T-cell (primary cell): ENCODE measurements at regions not wholly inside any gene's neighbourhood (a gene's known extent, or its start where the extent isn't known, plus 50 kb on each side); places are given as distances from the start of the nearest gene placed in this dataset.

Source experiments
- ATAC-seq, 4 experiments: fragments of 200-7000 bp in 3 of 4; fragments of 150-1000 bp in 1 of 4; cut with Tn5 transposase; replicated peaks in 1 of 4; 1 replicate in 3 of 4; 2 replicates in 1 of 4; pipeline ENCODE4 v1.10.0; 2021; ENCODE audit warnings: moderate library complexity in 3 of 4, mild to moderate bottlenecking in 2 of 4, moderate number of reproducible peaks in 1 of 4
- CTCF ChIA-PET, 2 donors: fragments of 300-600 bp; sonication (Branson Sonifier 250); formaldehyde crosslinking; loops; one replicate each; lab custom pipeline; 2022; ENCODE audit warnings: antibody characterized with exemption in 2 of 2; lab: Charles Lee
- POLR2A ChIA-PET, 2 donors: fragments of 300-600 bp; sonication (Branson Sonifier 250); formaldehyde crosslinking; loops; one replicate each; lab custom pipeline; 2022; ENCODE audit warnings: antibody characterized with exemption in 2 of 2; lab: Charles Lee
- DNase-seq, 35 experiments: peaks; one replicate each; pipeline versions ENCODE4 v3.0.0 to v3.0.0-alpha.2; 2013 to 2023
- H3K27ac ChIP-seq: one replicate; pipeline ENCODE4 v1.5.1; 2013; ENCODE audit warnings: low read length
- H3K27me3 ChIP-seq, 2 experiments: replicated peaks in 1 of 2; 1 replicate in 1 of 2; 2 replicates in 1 of 2; pipeline versions ENCODE4 v1.6.1 to v1.7.0; 2013; ENCODE audit warnings: low read length in 1 of 2, mixed read lengths in 1 of 2; ENCODE audit not compliant: control insufficient read depth in 2 of 2, insufficient read depth in 2 of 2; ENCODE audit errors: extremely low read depth in 1 of 2
- H3K36me3 ChIP-seq, 2 donors: 1 replicate in 1 of 2; 2 replicates in 1 of 2; pipeline versions ENCODE4 v1.6.1 to v1.7.0; 2013; ENCODE audit warnings: low read length in 1 of 2; ENCODE audit not compliant: control insufficient read depth in 2 of 2, insufficient read depth in 1 of 2; ENCODE audit errors: extremely low read depth in 1 of 2
- H3K4me1 ChIP-seq, 2 experiments: 1 replicate in 1 of 2; 2 replicates in 1 of 2; pipeline versions ENCODE4 v1.6.1 to v1.7.0; 2013; ENCODE audit warnings: low read length in 2 of 2, mixed read lengths in 1 of 2; ENCODE audit not compliant: insufficient read depth in 2 of 2, control insufficient read depth in 1 of 2; ENCODE audit errors: extremely low read depth in 1 of 2
- H3K4me3 ChIP-seq, 2 donors: 1 replicate in 1 of 2; 2 replicates in 1 of 2; pipeline versions ENCODE4 v1.5.1 to v1.7.0; 2013; ENCODE audit warnings: mild to moderate bottlenecking in 2 of 2, low read length in 1 of 2, moderate library complexity in 1 of 2; ENCODE audit not compliant: control insufficient read depth in 1 of 2; ENCODE audit errors: extremely low read depth in 1 of 2
- H3K9me3 ChIP-seq: 2 replicates; pipeline ENCODE4 v1.7.0; 2013
- H3K27ac Mint-ChIP-seq, 2 donors: one replicate each; pipeline ENCODE4 v1.8.0; 2020 to 2021; ENCODE audit warnings: mild to moderate bottlenecking in 2 of 2, mixed read lengths in 2 of 2
- H3K27me3 Mint-ChIP-seq, 2 donors: one replicate each; pipeline ENCODE4 v1.8.0; 2021 to 2022; ENCODE audit warnings: mixed read lengths in 2 of 2
- H3K36me3 Mint-ChIP-seq: one replicate; pipeline ENCODE4 v1.8.0; 2021; ENCODE audit warnings: mixed read lengths
- H3K4me1 Mint-ChIP-seq, 3 donors: one replicate each; pipeline ENCODE4 v1.8.0; 2020 to 2022; ENCODE audit warnings: mixed read lengths in 3 of 3, mild to moderate bottlenecking in 1 of 3
- H3K4me3 Mint-ChIP-seq, 3 donors: one replicate each; pipeline ENCODE4 v1.8.0; 2020 to 2022; ENCODE audit warnings: mild to moderate bottlenecking in 3 of 3, mixed read lengths in 3 of 3, moderate library complexity in 3 of 3
- H3K9me3 Mint-ChIP-seq, 3 donors: one replicate each; pipeline ENCODE4 v1.8.0; 2020 to 2022; ENCODE audit warnings: mixed read lengths in 3 of 3
- WGBS: methylation state at CpG from one replicate; pipeline ENCODE4 v1.1.5; 2013; ENCODE audit warnings: missing lambda C conversion rate; ENCODE audit not compliant: insufficient coverage; 5-methylcytosine and 5-hydroxymethylcytosine counted together

- POLR2A ChIA-PET, result no interaction called here
- no peaks in the 10 kb centered on the region for H3K4me1 ChIP-seq
- no peak overlapping the region for H3K4me3 ChIP-seq
- Mint-ChIP-seq H3K36me3 (no peaks in the 10 kb centered on the region), H3K4me1 (no peaks in the 10 kb centered on the region), H3K27me3 (peaks cover 3 to 23% of the 10 kb centered on the region in 2 donors), H3K9me3 (peaks cover 7 to 24% (median 7%) of the 10 kb centered on the region in 3 donors), H3K4me3 (no peak overlapping the region), H3K27ac (no peak overlapping the region)
- ATAC-seq (no peak), DNase-seq (no peak)
- no peaks in the 10 kb centered on the region for H3K9me3 ChIP-seq
- CTCF ChIA-PET, result no interaction called here
- H3K27me3 ChIP-seq, result no peaks in the 10 kb centered on the region
- whole genome bisulfite sequencing, result 69% methylated on average over 2 of the region's 12 CpGs
- no peak overlapping the region for H3K27ac ChIP-seq
- no peaks in the 10 kb centered on the region for H3K36me3 ChIP-seq
Observed at GRCh38 chr15:95365511-95366107, 964.9 kb upstream of the NR2F2 start.

- H3K27me3 ChIP-seq, result no peaks in the 10 kb centered on the region
- WGBS, result 54% methylated on average over 4 of the region's 5 CpGs
- POLR2A ChIA-PET, result no interaction called here
- Mint-ChIP-seq H3K4me1 (no peaks in the 10 kb centered on the region), H3K27ac (no peak overlapping the region), H3K9me3 (peaks cover 0 to 4% (median 4%) of the 10 kb centered on the region in 3 donors), H3K36me3 (no peaks in the 10 kb centered on the region), H3K4me3 (no peak overlapping the region), H3K27me3 (peaks cover 3 to 19% of the 10 kb centered on the region in 2 donors)
- no peaks in the 10 kb centered on the region for H3K36me3 ChIP-seq
- H3K4me3 ChIP-seq, result no peak overlapping the region
- no peak overlapping the region for H3K27ac ChIP-seq
- H3K9me3 ChIP-seq, result no peaks in the 10 kb centered on the region
- ATAC-seq (no peak), DNase-seq (no peak)
- CTCF ChIA-PET, result interaction anchor here in 1 of 2 donors (0.5 kb wide), 1 partner anchor 78 kb away, joined by 5 read pairs; no protein-coding TSS in a partner anchor
- no peaks in the 10 kb centered on the region for H3K4me1 ChIP-seq
Observed at GRCh38 chr15:95368191-95368590, 962.3 kb upstream of the NR2F2 start.

DNA sequence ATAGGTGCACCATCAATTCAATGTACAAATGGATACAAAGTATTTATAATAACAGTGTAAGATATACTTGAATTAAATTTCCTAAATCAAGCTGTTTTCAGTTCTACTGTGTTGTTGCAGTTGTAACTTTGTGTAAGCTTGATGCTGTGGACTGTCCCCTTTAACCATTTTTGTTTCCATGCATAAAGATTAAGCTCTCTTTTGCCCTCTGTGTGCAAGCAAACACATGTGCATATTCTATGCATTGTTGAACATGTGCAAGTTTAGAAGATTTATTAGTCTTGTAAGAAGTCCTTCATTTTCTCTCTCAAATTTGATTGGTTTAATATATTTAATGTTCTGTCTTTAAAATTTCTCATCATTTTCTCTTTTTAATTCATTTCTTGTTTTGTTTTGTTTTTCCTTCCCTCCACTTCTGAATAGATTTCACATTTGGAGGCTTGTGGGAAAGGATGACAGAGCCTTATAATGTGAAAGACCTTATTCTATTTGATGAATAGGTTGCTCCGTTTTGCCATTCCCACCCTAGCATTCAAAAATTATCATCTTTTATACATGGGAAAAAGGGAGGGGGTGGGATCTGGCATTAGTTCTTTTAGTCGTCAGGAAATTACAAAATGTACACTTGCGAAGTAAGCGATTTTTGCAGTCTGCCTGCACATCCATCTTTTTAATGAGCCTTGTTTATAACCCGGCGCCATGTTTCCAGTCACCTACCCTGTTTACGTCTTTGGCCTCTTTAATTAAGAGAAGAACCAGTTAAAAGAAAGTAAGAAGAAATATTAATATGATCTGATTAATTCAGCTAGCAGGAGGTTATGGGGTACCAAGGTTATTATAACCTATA is 961.5 kb upstream of the NR2F2 start:
- Mint-ChIP-seq H3K4me3 (no peak overlapping the region), H3K36me3 (no peaks in the 10 kb centered on the region), H3K4me1 (no peaks in the 10 kb centered on the region), H3K27me3 (peaks cover 3 to 19% of the 10 kb centered on the region in 2 donors), H3K9me3 (peaks cover 0 to 2% (median 0%) of the 10 kb centered on the region in 3 donors), H3K27ac (no peak overlapping the region)
- no peaks in the 10 kb centered on the region for H3K36me3 ChIP-seq
- H3K4me3 ChIP-seq, result no peak overlapping the region
- no peaks in the 10 kb centered on the region for H3K9me3 ChIP-seq
- WGBS, result 100% methylated on average over 1 of the region's 7 CpGs
- CTCF ChIA-PET, result interaction anchor here in 1 of 2 donors (0.5 kb wide), 1 partner anchor 79 kb away, joined by 5 read pairs; no protein-coding TSS in a partner anchor
- H3K27ac ChIP-seq, result no peak overlapping the region
- POLR2A ChIA-PET, result no interaction called here
- H3K4me1 ChIP-seq, result no peaks in the 10 kb centered on the region
- no peak for DNase-seq
- ATAC-seq, result no peak
- no peaks in the 10 kb centered on the region for H3K27me3 ChIP-seq

DNA sequence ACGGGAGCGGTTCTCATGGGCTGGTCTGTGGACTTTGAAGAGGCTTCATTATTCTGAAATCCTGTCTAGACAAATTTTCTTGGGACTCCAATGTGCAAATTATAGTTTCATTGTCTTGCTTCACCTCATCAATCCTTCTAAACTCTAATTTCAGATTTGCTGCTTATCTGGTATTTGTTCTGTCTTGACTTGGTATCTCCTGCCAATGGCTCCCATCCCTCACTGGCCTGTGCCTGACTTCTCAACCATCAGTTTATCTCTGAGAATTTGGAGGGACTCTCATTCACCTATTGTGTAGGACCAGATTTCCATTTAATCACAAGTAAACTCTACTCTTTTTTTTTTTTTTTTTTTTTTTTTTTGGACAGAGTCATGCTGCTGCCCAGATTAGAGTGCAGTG is 960.2 kb upstream of the NR2F2 start:
- no peaks in the 10 kb centered on the region for H3K4me1 Mint-ChIP-seq
- Histone ChIP-seq H3K27ac (no peak overlapping the region), H3K4me1 (no peaks in the 10 kb centered on the region), H3K36me3 (no peaks in the 10 kb centered on the region), H3K4me3 (no peak overlapping the region), H3K27me3 (no peaks in the 10 kb centered on the region), H3K9me3 (no peaks in the 10 kb centered on the region)
- no CpG with 5 or more reads among the region's 2 CpGs for WGBS
- H3K36me3 Mint-ChIP-seq, result no peaks in the 10 kb centered on the region
- peaks cover 3 to 16% of the 10 kb centered on the region in 2 donors for H3K27me3 Mint-ChIP-seq
- H3K4me3 Mint-ChIP-seq, result no peak overlapping the region
- no peaks in the 10 kb centered on the region for H3K9me3 Mint-ChIP-seq
- ATAC-seq, result no peak
- ChIA-PET CTCF (no interaction called here), POLR2A (no interaction called here)
- no peak overlapping the region for H3K27ac Mint-ChIP-seq
- DNase-seq, result no peak

GRCh38 chr15:95371664-95372063 is 958.8 kb upstream of the NR2F2 start:
- no peak for ATAC-seq
- Mint-ChIP-seq H3K27me3 (peaks cover 3 to 16% of the 10 kb centered on the region in 2 donors), H3K27ac (no peak overlapping the region), H3K36me3 (no peaks in the 10 kb centered on the region), H3K4me3 (no peak overlapping the region), H3K4me1 (no peaks in the 10 kb centered on the region), H3K9me3 (no peaks in the 10 kb centered on the region)
- POLR2A ChIA-PET, result no interaction called here
- Histone ChIP-seq H3K27me3 (no peaks in the 10 kb centered on the region), H3K4me1 (no peaks in the 10 kb centered on the region), H3K27ac (no peak overlapping the region), H3K9me3 (no peaks in the 10 kb centered on the region), H3K4me3 (no peak overlapping the region), H3K36me3 (no peaks in the 10 kb centered on the region)
- CTCF ChIA-PET, result no interaction called here
- WGBS, result 67% methylated on average over 1 of the region's 2 CpGs
- no peak for DNase-seq

GRCh38 chr15:95375281-95375680 is 955.2 kb upstream of the NR2F2 start:
- H3K9me3 ChIP-seq, result no peaks in the 10 kb centered on the region
- H3K4me3 ChIP-seq, result no peak overlapping the region
- H3K36me3 ChIP-seq, result no peaks in the 10 kb centered on the region
- ATAC-seq, result no peak
- no peak overlapping the region for H3K27ac ChIP-seq
- H3K4me3 Mint-ChIP-seq, result no peak overlapping the region
- no peak for DNase-seq
- ChIA-PET POLR2A (no interaction called here), CTCF (no interaction called here)
- WGBS, result 100% methylated on average over 2 of the region's 3 CpGs
- H3K36me3 Mint-ChIP-seq, result no peaks in the 10 kb centered on the region
- H3K27me3 ChIP-seq, result no peaks in the 10 kb centered on the region
- no peak overlapping the region for H3K27ac Mint-ChIP-seq
- no peaks in the 10 kb centered on the region for H3K9me3 Mint-ChIP-seq
- H3K4me1 ChIP-seq, result no peaks in the 10 kb centered on the region
- peaks cover 0 to 8% of the 10 kb centered on the region in 2 donors for H3K27me3 Mint-ChIP-seq
- no peaks in the 10 kb centered on the region for H3K4me1 Mint-ChIP-seq
